A549 (cell line): ENCODE measurements at regions not wholly inside any gene's neighbourhood (a gene's known extent, or its start where the extent isn't known, plus 50 kb on each side); places are given as distances from the start of the nearest gene placed in this dataset.

Experiments used
- ATAC-seq, 2 experiments: fragments of 200-7000 bp in 1 of 2; fragments of >200 bp in 1 of 2; cut with Nextera tagmentation in 1 of 2; cut with Tn5 transposase in 1 of 2; 3 replicates each; pipeline versions ENCODE4 v1.8.0 to v1.9.1; 2018 to 2020; ENCODE audit warnings: mild to moderate bottlenecking in 1 of 2, moderate library complexity in 1 of 2
- CTCF ChIA-PET: fragments of 300-600 bp; sonication (Branson Sonifier 250); formaldehyde crosslinking; extraction: SDS; loops from one replicate; lab custom pipeline; 2021; ENCODE audit warnings: antibody characterized with exemption, inconsistent platforms; lab: Yijun Ruan, JAX
- POLR2A ChIA-PET: fragments of 350-600 bp; formaldehyde crosslinking; extraction: SDS; loops from one replicate; lab custom pipeline; 2021; ENCODE audit warnings: antibody characterized with exemption, inconsistent platforms; lab: Yijun Ruan, JAX
- DNase-seq, 2 experiments: peaks; one replicate each; pipeline versions ENCODE4 v3.0.0 to v3.0.0-alpha.2; 2011 to 2016; ENCODE audit warnings: low read depth in 1 of 2, low spot score in 1 of 2
- FAIRE-seq: peaks from 2 replicates; lab custom pipeline; 2011; peaks lifted over from hg19 to GRCh38; lab: Jason Lieb, UNC
- H3K27ac ChIP-seq, 2 experiments: fragments of >200 bp; sonication (Bioruptor Twin); formaldehyde crosslinking; 3 replicates each; pipeline ENCODE4 v1.5.1; 2016 to 2017
- H3K4me1 ChIP-seq: fragments of >200 bp; sonication (Bioruptor Twin); formaldehyde crosslinking; 3 replicates; pipeline ENCODE4 v1.6.1; 2016
- H3K4me2 ChIP-seq: fragments of >200 bp; sonication (Bioruptor Twin); formaldehyde crosslinking; 3 replicates; pipeline ENCODE4 v1.6.1; 2016
- H3K4me3 ChIP-seq: fragments of >200 bp; sonication (Bioruptor Twin); formaldehyde crosslinking; 3 replicates; pipeline ENCODE4 v1.5.1; 2016
- H3K9me3 ChIP-seq: fragments of >200 bp; sonication (Bioruptor Twin); formaldehyde crosslinking; 3 replicates; pipeline ENCODE4 v1.6.1; 2016
- ATOH8 ChIP-seq: fragments of 250-450 bp; sonication (Bioruptor Pico); IDR thresholded peaks from 2 replicates; pipeline ENCODE4 v1.5.0; 2020; ENCODE audit warnings: low read depth, mild to moderate bottlenecking, moderate library complexity
- CBX2 ChIP-seq: fragments of 200-600 bp; sonication (generic); IDR thresholded peaks from 2 replicates; pipeline ENCODE4 v1.6.1; 2016; ENCODE audit warnings: low read depth, mild to moderate bottlenecking, borderline replicate concordance
- CEBPB ChIP-seq, 2 experiments: fragments of >200 bp in 1 of 2; sonication (Bioruptor Twin) in 1 of 2; formaldehyde crosslinking in 1 of 2; IDR thresholded peaks; 2 replicates each; pipeline ENCODE4 v1.6.1; 2012 to 2016
- CTCF ChIP-seq: fragments of >200 bp; sonication (Bioruptor Twin); formaldehyde crosslinking; IDR thresholded peaks from 3 replicates; pipeline ENCODE4 v1.5.1; 2016
- EHMT2 ChIP-seq: fragments of 200-600 bp; sonication (generic); IDR thresholded peaks from 2 replicates; pipeline ENCODE4 v1.6.1; 2016; ENCODE audit warnings: antibody characterized with exemption, low read depth, mild to moderate bottlenecking, moderate library complexity
- ESRRA ChIP-seq: fragments of 150-350 bp; IDR thresholded peaks from 2 replicates; pipeline ENCODE4 v1.6.1; 2014; ENCODE audit warnings: mild to moderate bottlenecking, low read length, borderline replicate concordance
- FOSB ChIP-seq: fragments of 250-450 bp; sonication (Bioruptor Pico); IDR thresholded peaks from 2 replicates; pipeline ENCODE4 v1.5.0; 2020; ENCODE audit warnings: mild to moderate bottlenecking, moderate library complexity
- FOSL2 ChIP-seq, 2 experiments: fragments of 450-650 bp in 1 of 2; fragments of >200 bp in 1 of 2; sonication (Bioruptor Twin) in 1 of 2; formaldehyde crosslinking; IDR thresholded peaks; 2 replicates each; pipeline versions ENCODE4 v1.5.0 to v1.6.1; 2016 to 2020; ENCODE audit warnings: mild to moderate bottlenecking in 1 of 2, moderate library complexity in 1 of 2
- GATA3 ChIP-seq: IDR thresholded peaks from 2 replicates; pipeline ENCODE4 v1.6.1; 2012; ENCODE audit warnings: borderline replicate concordance
- HES2 ChIP-seq: fragments of >200 bp; sonication (Bioruptor Twin); formaldehyde crosslinking; IDR thresholded peaks from 2 replicates; pipeline ENCODE4 v1.6.1; 2016
- HMGXB4 ChIP-seq: fragments of 250-450 bp; sonication (Bioruptor Pico); IDR thresholded peaks from 2 replicates; pipeline ENCODE4 v1.5.0; 2021; ENCODE audit warnings: mild to moderate bottlenecking, moderate library complexity, borderline replicate concordance
- HOXB13 ChIP-seq: fragments of 250-450 bp; sonication (Bioruptor Pico); IDR thresholded peaks from 2 replicates; pipeline ENCODE4 v1.5.0; 2020; ENCODE audit warnings: low read depth, mild to moderate bottlenecking, moderate library complexity
- KDM1A ChIP-seq: fragments of 200-600 bp; sonication (generic); IDR thresholded peaks from 2 replicates; pipeline ENCODE4 v1.6.1; 2016; ENCODE audit warnings: low read depth, mild to moderate bottlenecking
- KDM5A ChIP-seq: fragments of 200-600 bp; sonication (generic); IDR thresholded peaks from 2 replicates; pipeline ENCODE4 v1.6.1; 2016; ENCODE audit warnings: antibody characterized with exemption, mild to moderate bottlenecking
- MAFK ChIP-seq: fragments of 450-650 bp; IDR thresholded peaks from 2 replicates; pipeline ENCODE4 v1.6.1; 2014; ENCODE audit not compliant: partially characterized antibody
- MYC ChIP-seq: IDR thresholded peaks from 2 replicates; pipeline ENCODE4 v1.6.1; 2012; ENCODE audit warnings: mild to moderate bottlenecking, inconsistent platforms, low read length, improper control_type of control experiment, borderline replicate concordance
- NR3C1 ChIP-seq: fragments of >200 bp; sonication (Bioruptor Twin); formaldehyde crosslinking; IDR thresholded peaks from 3 replicates; pipeline ENCODE4 v1.6.1; 2017
- PBX3 ChIP-seq: IDR thresholded peaks from 2 replicates; pipeline ENCODE4 v1.6.1; 2012
- POLR2A ChIP-seq: IDR thresholded peaks from 2 replicates; pipeline ENCODE4 v1.6.1; 2012; ENCODE audit warnings: mild to moderate bottlenecking, low read length
- POLR2AphosphoS2 ChIP-seq: conservative IDR thresholded peaks from 2 replicates; pipeline ENCODE4 v1.6.1; 2012; ENCODE audit warnings: low read length, improper control_type of control experiment, inconsistent platforms
- RARB ChIP-seq: fragments of 250-450 bp; sonication (Bioruptor Pico); IDR thresholded peaks from 2 replicates; pipeline ENCODE4 v1.8.0; 2021; ENCODE audit warnings: mild to moderate bottlenecking, moderate library complexity
- SMC3 ChIP-seq: fragments of >200 bp; sonication (Bioruptor Twin); formaldehyde crosslinking; IDR thresholded peaks from 3 replicates; pipeline ENCODE4 v1.6.1; 2018; ENCODE audit warnings: inconsistent platforms
- SREBF2 ChIP-seq: fragments of 450-650 bp; IDR thresholded peaks from 2 replicates; pipeline ENCODE4 v1.6.1; 2014; ENCODE audit warnings: mild to moderate bottlenecking, moderate library complexity
- TFCP2L1 ChIP-seq: fragments of 250-450 bp; sonication (Bioruptor Pico); IDR thresholded peaks from 2 replicates; pipeline ENCODE4 v1.5.0; 2021; ENCODE audit warnings: mild to moderate bottlenecking
- TP53 ChIP-seq: fragments of 250-450 bp; sonication (Bioruptor Pico); IDR thresholded peaks from 2 replicates; pipeline ENCODE4 v1.5.0; 2021; ENCODE audit warnings: mild to moderate bottlenecking, moderate library complexity
- USF2 ChIP-seq: fragments of 450-650 bp; IDR thresholded peaks from 2 replicates; pipeline ENCODE4 v1.6.1; 2014; ENCODE audit warnings: antibody characterized with exemption
- ZC3H11A ChIP-seq: fragments of 450-650 bp; IDR thresholded peaks from 2 replicates; pipeline ENCODE4 v1.6.1; 2014; ENCODE audit warnings: antibody characterized with exemption, mild to moderate bottlenecking
- ZFP36 ChIP-seq: fragments of 450-650 bp; IDR thresholded peaks from 2 replicates; pipeline ENCODE4 v1.6.1; 2014; ENCODE audit warnings: borderline replicate concordance; ENCODE audit not compliant: partially characterized antibody
- WGBS: methylation state at CpG from one replicate; pipeline ENCODE4 v1.1.6; 2017; ENCODE audit errors: missing lambda C conversion rate; 5-methylcytosine and 5-hydroxymethylcytosine counted together

GRCh38 chr4:10364194-10364593, 93.0 kb downstream of the ZNF518B start:
- no peaks in the 10 kb centered on the region for H3K9me3 ChIP-seq
- 0% methylated on average over 2 of the region's 2 CpGs for WGBS
- TF ChIP-seq HOXB13 (CRISPR knock-in tag) (no peak), KDM1A (no peak), GATA3 (no peak), PBX3 (no peak), FOSB (CRISPR knock-in tag) (no peak), RARB (CRISPR knock-in tag) (no peak), HMGXB4 (CRISPR knock-in tag) (no peak), USF2 (no peak), HES2 (no peak), POLR2AphosphoS2 (no peak), NR3C1 (no peak), FOSL2 (IDR thresholded peaks at IDR 0.05) (no peak), FOSL2 (CRISPR knock-in tag; IDR thresholded peaks at IDR 0.05) (no peak), ZFP36 (no peak), MYC (no peak), CBX2 (no peak), EHMT2 (no peak), MAFK (no peak)
- H3K4me1 ChIP-seq = no peaks in the 10 kb centered on the region
- ATAC-seq (no peak), DNase-seq (no peak), FAIRE-seq (no peak)
- H3K4me2 ChIP-seq = no peak overlapping the region
- no peak overlapping the region for H3K4me3 ChIP-seq
- CTCF ChIA-PET = no interaction called here
- H3K27ac ChIP-seq = no peak overlapping the region
- POLR2A ChIA-PET = no interaction called here

GRCh38 chr4:10354746-10355145, 102.5 kb downstream of the ZNF518B start:
- Histone ChIP-seq H3K4me3 (no peak overlapping the region), H3K4me1 (no peaks in the 10 kb centered on the region), H3K9me3 (no peaks in the 10 kb centered on the region), H3K4me2 (no peak overlapping the region), H3K27ac (no peak overlapping the region)
- FAIRE-seq (no peak), ATAC-seq (no peak), DNase-seq (no peak)
- ChIA-PET POLR2A (no interaction called here), CTCF (no interaction called here)
- no peak for TF ChIP-seq TP53
- no peak for TF ChIP-seq ZFP36
- no peak for TF ChIP-seq ESRRA
- TF ChIP-seq RARB (CRISPR knock-in tag) = no peak
- no peak for TF ChIP-seq SMC3
- TF ChIP-seq EHMT2 = no peak
- TF ChIP-seq HOXB13 (CRISPR knock-in tag) = no peak
- no peak for TF ChIP-seq KDM5A
- no peak for TF ChIP-seq ZC3H11A
- no peak for TF ChIP-seq TFCP2L1 (CRISPR knock-in tag)
- no peak for TF ChIP-seq CTCF
- no peak for TF ChIP-seq CEBPB (IDR thresholded peaks at IDR 0.05)
- TF ChIP-seq FOSL2 (IDR thresholded peaks at IDR 0.05) = no peak
- no peak for TF ChIP-seq FOSL2 (CRISPR knock-in tag; IDR thresholded peaks at IDR 0.05)
- TF ChIP-seq SREBF2 = no peak
- TF ChIP-seq POLR2A = no peak
- TF ChIP-seq MYC = no peak
- no peak for TF ChIP-seq ATOH8 (CRISPR knock-in tag)
- TF ChIP-seq NR3C1 = no peak
